SK-N-SH (cell line): ENCODE measurements at regions not wholly inside any gene's neighbourhood (a gene's known extent, or its start where the extent isn't known, plus 50 kb on each side); places are given as distances from the start of the nearest gene placed in this dataset.

Experiments used
- CTCF ChIA-PET: fragments of 300-600, 350-600 bp; formaldehyde crosslinking; extraction: SDS; loops from one replicate; lab custom pipeline; 2021; lab: Yijun Ruan, JAX
- POLR2A ChIA-PET: fragments of 350-600 bp; sonication (Branson Sonifier 250); formaldehyde crosslinking; extraction: SDS; loops from one replicate; lab custom pipeline; 2020; ENCODE audit warnings: antibody characterized with exemption, inconsistent platforms; lab: Yijun Ruan, JAX
- DNase-seq: peaks from one replicate; pipeline ENCODE4 v3.0.0; 2012
- H2AFZ ChIP-seq: fragments of 200-600 bp; sonication (generic); 2 replicates; pipeline ENCODE4 v1.8.1; 2016; ENCODE audit warnings: antibody characterized with exemption, mild to moderate bottlenecking, low read depth
- H3F3A ChIP-seq: fragments of 200-600 bp; sonication (generic); replicated peaks from 2 replicates; pipeline ENCODE3; 2016; ENCODE audit warnings: antibody characterized with exemption, mild to moderate bottlenecking; ENCODE audit not compliant: insufficient read depth
- H3K27ac ChIP-seq, 2 experiments: fragments of 200-500 bp in 1 of 2; fragments of 200-600 bp in 1 of 2; sonication (Bioruptor generic) in 1 of 2; sonication (generic), shearing (Covaris generic) in 1 of 2; 2 replicates each; pipeline versions ENCODE4 v1.5.1 to v1.6.1; 2014 to 2016; ENCODE audit warnings: low read depth in 2 of 2, inconsistent platforms in 1 of 2, low read length in 1 of 2, mild to moderate bottlenecking in 1 of 2, mixed read lengths in 1 of 2
- H3K27me3 ChIP-seq: fragments of 200-600 bp; sonication (generic), shearing (Covaris generic); 2 replicates; pipeline ENCODE4 v1.6.1; 2016; ENCODE audit warnings: mixed run types; ENCODE audit not compliant: insufficient read depth
- H3K36me3 ChIP-seq, 2 experiments: fragments of 200-500 bp in 1 of 2; fragments of 200-600 bp in 1 of 2; sonication (Bioruptor generic) in 1 of 2; sonication (generic) in 1 of 2; replicated peaks in 1 of 2; 2 replicates each; pipeline versions ENCODE3 to v1.5.1; 2014 to 2016; ENCODE audit warnings: low read length in 1 of 2, mild to moderate bottlenecking in 1 of 2; ENCODE audit not compliant: insufficient read depth in 2 of 2, control insufficient read depth in 1 of 2
- H3K4me1 ChIP-seq, 2 experiments: fragments of 200-500 bp in 1 of 2; fragments of 200-600 bp in 1 of 2; sonication (Bioruptor generic) in 1 of 2; sonication (generic), shearing (Covaris generic) in 1 of 2; 2 replicates each; pipeline versions ENCODE4 v1.5.1 to v1.6.1; 2014 to 2016; ENCODE audit warnings: low read depth in 1 of 2, low read length in 1 of 2, mixed run types in 1 of 2; ENCODE audit not compliant: insufficient read depth in 2 of 2, control insufficient read depth in 1 of 2
- H3K4me2 ChIP-seq: fragments of 200-600 bp; sonication (generic), shearing (Covaris generic); 2 replicates; pipeline ENCODE4 v1.6.1; 2017; ENCODE audit warnings: mixed run types
- H3K4me3 ChIP-seq, 2 experiments: fragments of 200-500 bp in 1 of 2; fragments of 200-600 bp in 1 of 2; sonication (Bioruptor generic) in 1 of 2; sonication (generic), shearing (Covaris generic) in 1 of 2; 2 replicates each; pipeline versions ENCODE4 v1.5.1 to v1.8.1; 2014 to 2016; ENCODE audit warnings: low read depth in 2 of 2, inconsistent platforms in 1 of 2, low read length in 1 of 2, mild to moderate bottlenecking in 1 of 2, mixed read lengths in 1 of 2, moderate library complexity in 1 of 2
- H3K79me2 ChIP-seq: fragments of 200-600 bp; sonication (generic); 2 replicates; pipeline ENCODE4 v1.8.1; 2017; ENCODE audit warnings: mild to moderate bottlenecking; ENCODE audit not compliant: insufficient read depth
- H3K9ac ChIP-seq: fragments of 200-600 bp; sonication (generic); 2 replicates; pipeline ENCODE4 v1.6.1; 2017; ENCODE audit warnings: mixed run types
- H3K9me2 ChIP-seq: fragments of 200-600 bp; sonication (generic); 2 replicates; pipeline ENCODE4 v1.6.1; 2017; ENCODE audit warnings: mixed run types
- H3K9me3 ChIP-seq: fragments of 200-600 bp; sonication (generic); 2 replicates; pipeline ENCODE4 v1.6.1; 2017; ENCODE audit warnings: mixed run types, mild to moderate bottlenecking, moderate library complexity
- H4K20me1 ChIP-seq: fragments of 200-600 bp; sonication (generic); 2 replicates; pipeline ENCODE4 v1.6.1; 2017; ENCODE audit warnings: mild to moderate bottlenecking, mixed run types; ENCODE audit not compliant: insufficient read depth
- CHD2 ChIP-seq: fragments of 150-350 bp; IDR thresholded peaks from 2 replicates; pipeline ENCODE4 v1.6.1; 2018; ENCODE audit warnings: low read length; ENCODE audit not compliant: partially characterized antibody
- FOSL2 ChIP-seq: IDR thresholded peaks from 2 replicates; pipeline ENCODE4 v1.4.0; 2012; ENCODE audit warnings: low read depth, mild to moderate bottlenecking, moderate library complexity, borderline replicate concordance
- NFIC ChIP-seq: IDR thresholded peaks from 2 replicates; pipeline ENCODE4 v1.4.0; 2012; ENCODE audit warnings: borderline replicate concordance
- PBX3 ChIP-seq: IDR thresholded peaks from 2 replicates; pipeline ENCODE4; 2012
- RCOR1 ChIP-seq: fragments of 150-350 bp; IDR thresholded peaks from 2 replicates; pipeline ENCODE4 v1.6.1; 2017; ENCODE audit warnings: antibody characterized with exemption, low read length
- TCF12 ChIP-seq: IDR thresholded peaks from 2 replicates; pipeline ENCODE4 v1.4.0; 2012
- WGBS: methylation state at CpG from one replicate; pipeline ENCODE4 v1.1.6; 2017; ENCODE audit warnings: low lambda C conversion rate; 5-methylcytosine and 5-hydroxymethylcytosine counted together
- TF ChIP-seq, protein P1 (sequence below): IDR thresholded peaks from 2 replicates; pipeline ENCODE4 v1.4.0; 2012; ENCODE audit warnings: low read depth
- TF ChIP-seq, protein P2 (sequence below): IDR thresholded peaks from 2 replicates; pipeline ENCODE4 v1.6.1; 2012; ENCODE audit warnings: mild to moderate bottlenecking, low read depth, low read length, moderate library complexity
- TF ChIP-seq, protein P3 (sequence below): IDR thresholded peaks from 2 replicates; pipeline ENCODE4 v1.4.0; 2012; ENCODE audit warnings: low read depth, borderline replicate concordance

DNA sequence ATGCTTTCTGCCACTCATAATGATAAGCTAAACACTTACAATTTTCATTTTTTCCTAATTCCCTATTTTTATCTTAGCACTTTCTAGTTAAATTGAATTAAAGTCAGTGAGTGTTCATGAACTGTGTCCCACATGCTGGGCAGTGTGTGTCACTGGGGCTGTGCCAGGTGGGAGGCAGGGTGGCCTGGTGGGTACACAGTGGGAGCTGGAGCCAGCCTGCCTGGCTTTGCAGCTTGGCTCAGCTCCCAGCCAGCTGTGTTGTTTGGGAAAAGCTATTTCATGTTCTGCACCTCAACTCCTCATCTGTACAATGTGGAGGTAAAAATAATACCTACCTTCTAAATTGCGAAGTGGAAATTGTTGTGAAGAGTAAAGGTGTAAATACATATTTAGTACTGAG, 238.4 kb downstream of the PLA2G4A start:
- CTCF ChIA-PET: interaction anchor here (0.8 to 3.6 kb wide), 3 partner anchors 10 to 15 kb away, joined by 3 to 29 read pairs (median 3); no protein-coding TSS in a partner anchor
- TF ChIP-seq NFIC: no peak
- peak; percentile 39 for TF ChIP-seq CHD2
- no peaks in the 10 kb centered on the region for H3K79me2 ChIP-seq
- no peaks in the 10 kb centered on the region for H3K27me3 ChIP-seq
- no peaks in the 10 kb centered on the region for H3F3A ChIP-seq
- H3K4me3 ChIP-seq: no peak overlapping the region
- no peaks in the 10 kb centered on the region for H3K36me3 ChIP-seq
- H3K9ac ChIP-seq: no peak overlapping the region
- no peaks in the 10 kb centered on the region for H4K20me1 ChIP-seq
- POLR2A ChIA-PET: no interaction called here
- no peak overlapping the region for H3K27ac ChIP-seq
- 73% methylated on average over 1 of the region's 1 CpG for WGBS
- H3K9me3 ChIP-seq: no peaks in the 10 kb centered on the region
- peak; percentile 31 for DNase-seq
- H3K4me1 ChIP-seq: peaks cover 3 to 5% of the 10 kb centered on the region in 2 experiments; a peak in 2 of 4 replicates
- no peaks in the 10 kb centered on the region for H3K9me2 ChIP-seq
- H3K4me2 ChIP-seq: no peak overlapping the region
- no peak overlapping the region for H2AFZ ChIP-seq

DNA sequence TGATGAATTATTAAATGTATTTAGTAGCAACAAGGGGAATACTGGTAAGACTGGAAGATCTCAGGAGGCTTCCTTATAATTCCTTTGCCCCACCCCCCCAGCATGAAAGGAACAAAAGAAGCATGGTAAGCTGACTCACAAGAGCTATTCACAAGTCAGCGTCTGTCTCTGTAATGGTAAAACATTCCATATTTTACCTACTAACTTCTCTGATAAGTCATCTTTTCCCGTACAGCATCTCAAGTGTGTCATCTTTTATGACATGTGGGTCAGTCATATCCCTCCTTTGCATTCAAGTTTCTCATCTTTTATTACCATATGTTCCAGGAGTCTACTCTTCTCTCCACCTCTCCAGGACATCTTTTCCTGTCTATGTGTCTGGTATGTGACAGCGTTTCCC, 241.3 kb downstream of the PLA2G4A start:
- Histone ChIP-seq H3K9me3 (no peaks in the 10 kb centered on the region), H3K9ac (no peak overlapping the region), H3K27ac (no peak overlapping the region; a peak in 1 of 4 replicates), H3K4me1 (peaks cover 3 to 5% of the 10 kb centered on the region in 2 experiments; a peak in 2 of 4 replicates), H2AFZ (peak overlapping the region; percentile 71; the same call in 1 of the 2 replicates), H3F3A (no peaks in the 10 kb centered on the region), H3K4me2 (no peak overlapping the region), H3K79me2 (no peaks in the 10 kb centered on the region), H3K36me3 (peaks cover 0 to 2% of the 10 kb centered on the region in 2 experiments), H3K4me3 (no peak overlapping the region), H3K27me3 (no peaks in the 10 kb centered on the region), H3K9me2 (no peaks in the 10 kb centered on the region), H4K20me1 (no peaks in the 10 kb centered on the region)
- POLR2A ChIA-PET: no interaction called here
- WGBS: 22% methylated on average over 3 of the region's 3 CpGs
- CTCF ChIA-PET: interaction anchor here (1.5 kb wide), 1 partner anchor 18 kb away, joined by 10 read pairs; no protein-coding TSS in a partner anchor
- TF ChIP-seq CHD2 (no peak), PBX3 (peak; percentile 26), RCOR1 (no peak), TCF12 (peak; percentile 19; the same call in 1 of the 2 replicates), FOSL2 (peak; percentile 23; the same call in 1 of the 2 replicates)
- TF ChIP-seq, protein P1, sequence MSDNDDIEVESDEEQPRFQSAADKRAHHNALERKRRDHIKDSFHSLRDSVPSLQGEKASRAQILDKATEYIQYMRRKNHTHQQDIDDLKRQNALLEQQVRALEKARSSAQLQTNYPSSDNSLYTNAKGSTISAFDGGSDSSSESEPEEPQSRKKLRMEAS: no peak
- TF ChIP-seq, protein P2, sequence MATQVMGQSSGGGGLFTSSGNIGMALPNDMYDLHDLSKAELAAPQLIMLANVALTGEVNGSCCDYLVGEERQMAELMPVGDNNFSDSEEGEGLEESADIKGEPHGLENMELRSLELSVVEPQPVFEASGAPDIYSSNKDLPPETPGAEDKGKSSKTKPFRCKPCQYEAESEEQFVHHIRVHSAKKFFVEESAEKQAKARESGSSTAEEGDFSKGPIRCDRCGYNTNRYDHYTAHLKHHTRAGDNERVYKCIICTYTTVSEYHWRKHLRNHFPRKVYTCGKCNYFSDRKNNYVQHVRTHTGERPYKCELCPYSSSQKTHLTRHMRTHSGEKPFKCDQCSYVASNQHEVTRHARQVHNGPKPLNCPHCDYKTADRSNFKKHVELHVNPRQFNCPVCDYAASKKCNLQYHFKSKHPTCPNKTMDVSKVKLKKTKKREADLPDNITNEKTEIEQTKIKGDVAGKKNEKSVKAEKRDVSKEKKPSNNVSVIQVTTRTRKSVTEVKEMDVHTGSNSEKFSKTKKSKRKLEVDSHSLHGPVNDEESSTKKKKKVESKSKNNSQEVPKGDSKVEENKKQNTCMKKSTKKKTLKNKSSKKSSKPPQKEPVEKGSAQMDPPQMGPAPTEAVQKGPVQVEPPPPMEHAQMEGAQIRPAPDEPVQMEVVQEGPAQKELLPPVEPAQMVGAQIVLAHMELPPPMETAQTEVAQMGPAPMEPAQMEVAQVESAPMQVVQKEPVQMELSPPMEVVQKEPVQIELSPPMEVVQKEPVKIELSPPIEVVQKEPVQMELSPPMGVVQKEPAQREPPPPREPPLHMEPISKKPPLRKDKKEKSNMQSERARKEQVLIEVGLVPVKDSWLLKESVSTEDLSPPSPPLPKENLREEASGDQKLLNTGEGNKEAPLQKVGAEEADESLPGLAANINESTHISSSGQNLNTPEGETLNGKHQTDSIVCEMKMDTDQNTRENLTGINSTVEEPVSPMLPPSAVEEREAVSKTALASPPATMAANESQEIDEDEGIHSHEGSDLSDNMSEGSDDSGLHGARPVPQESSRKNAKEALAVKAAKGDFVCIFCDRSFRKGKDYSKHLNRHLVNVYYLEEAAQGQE: no peak
- TF ChIP-seq, protein P3, sequence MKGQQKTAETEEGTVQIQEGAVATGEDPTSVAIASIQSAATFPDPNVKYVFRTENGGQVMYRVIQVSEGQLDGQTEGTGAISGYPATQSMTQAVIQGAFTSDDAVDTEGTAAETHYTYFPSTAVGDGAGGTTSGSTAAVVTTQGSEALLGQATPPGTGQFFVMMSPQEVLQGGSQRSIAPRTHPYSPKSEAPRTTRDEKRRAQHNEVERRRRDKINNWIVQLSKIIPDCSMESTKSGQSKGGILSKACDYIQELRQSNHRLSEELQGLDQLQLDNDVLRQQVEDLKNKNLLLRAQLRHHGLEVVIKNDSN: no peak
- DNase-seq: no peak
